ENCODE measurements at regions not wholly inside any gene's neighbourhood (a gene's known extent, or its start where the extent isn't known, plus 50 kb on each side); places are given as distances from the start of the nearest gene placed in this dataset.

DNA sequence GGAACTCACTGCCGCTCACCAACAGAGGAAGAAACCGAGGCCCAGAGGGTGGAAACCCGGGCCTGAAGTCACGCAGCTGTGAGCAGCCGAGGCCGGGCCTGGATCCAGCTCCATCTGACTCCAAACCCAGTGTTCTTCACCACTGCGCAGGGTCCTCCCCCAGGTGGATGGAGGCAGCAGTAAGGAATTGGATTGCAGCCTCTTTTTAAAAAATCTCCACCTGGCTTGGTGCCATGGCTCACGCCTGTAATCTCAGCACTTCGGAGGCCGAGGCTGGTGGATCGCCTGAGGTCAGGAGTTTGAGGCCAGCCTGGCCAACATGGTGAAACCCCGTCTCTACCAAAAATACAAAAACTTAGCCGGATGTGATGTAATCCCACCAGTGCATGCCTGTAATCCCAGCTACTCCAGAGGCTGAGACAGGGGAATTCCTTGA is 177.2 kb downstream of the FOXL1 start:
- TF ChIP-seq GATA2 (IDR thresholded peaks at IDR 0.05; ENCODE audit: low read depth, low read length): no peak
- TF ChIP-seq GATA3 (IDR thresholded peaks at IDR 0.05; ENCODE audit: low read depth, low read length): no peak
